D341Med (cell line): ENCODE measurements at regions not wholly inside any gene's neighbourhood (a gene's known extent, or its start where the extent isn't known, plus 50 kb on each side); places are given as distances from the start of the nearest gene placed in this dataset.

Experiments used
- DNase-seq: peaks from one replicate; pipeline ENCODE4 v3.0.0; 2012; ENCODE audit warnings: low spot score

GRCh38 chr1:14039582-14040430 is 339.8 kb downstream of the PRDM2 start:
- DNase-seq, result no peak

GRCh38 chr1:14049965-14050364 is 350.0 kb downstream of the PRDM2 start:
- DNase-seq, result no peak

GRCh38 chr1:14055442-14056223 is 355.6 kb downstream of the PRDM2 start:
- no peak for DNase-seq

- no peak for DNase-seq
These were observed 357.7 kb downstream of the PRDM2 start for GRCh38 chr1:14057640-14058039.

- no peak for DNase-seq
These were observed 361.2 kb downstream of the PRDM2 start for GRCh38 chr1:14061204-14061603.

- DNase-seq, result no peak
These were observed 361.7 kb downstream of the PRDM2 start for GRCh38 chr1:14061722-14062121.

GRCh38 chr1:14062669-14063068 is 362.7 kb downstream of the PRDM2 start:
- no peak for DNase-seq

- no peak for DNase-seq
These were observed 364.9 kb downstream of the PRDM2 start for GRCh38 chr1:14064649-14065442.

- no peak for DNase-seq
These were observed 365.5 kb downstream of the PRDM2 start for GRCh38 chr1:14065486-14065885.

GRCh38 chr1:14067036-14067435 is 367.0 kb downstream of the PRDM2 start:
- DNase-seq, result no peak

GRCh38 chr1:14067711-14068110 is 367.7 kb downstream of the PRDM2 start:
- no peak for DNase-seq

GRCh38 chr1:14071581-14071980 is 371.6 kb downstream of the PRDM2 start:
- DNase-seq, result no peak

- no peak for DNase-seq
These were observed 380.7 kb downstream of the PRDM2 start for GRCh38 chr1:14080653-14081052.

GRCh38 chr1:14082331-14082730 is 382.3 kb downstream of the PRDM2 start:
- DNase-seq, result no peak

GRCh38 chr1:14083277-14083676 is 383.3 kb downstream of the PRDM2 start:
- no peak for DNase-seq

GRCh38 chr1:14083706-14084105 is 383.7 kb downstream of the PRDM2 start:
- no peak for DNase-seq

GRCh38 chr1:14090062-14090461 is 390.1 kb downstream of the PRDM2 start:
- no peak for DNase-seq

- no peak for DNase-seq
These were observed 390.5 kb downstream of the PRDM2 start for GRCh38 chr1:14090531-14090930.

GRCh38 chr1:14094611-14095400 is 394.8 kb downstream of the PRDM2 start:
- DNase-seq, result no peak

GRCh38 chr1:14098294-14098913 is 398.4 kb downstream of the PRDM2 start:
- DNase-seq, result no peak

- DNase-seq, result no peak
These were observed 400.5 kb downstream of the PRDM2 start for GRCh38 chr1:14100444-14100843.
